DMS79 treated with DMSO at 0.1 percent for 48 hours (cell line): ENCODE measurements at regions not wholly inside any gene's neighbourhood (a gene's known extent, or its start where the extent isn't known, plus 50 kb on each side); places are given as distances from the start of the nearest gene placed in this dataset.
"Not testable (repeated sequence)": the region's sequence is repeated elsewhere in the genome, so short reads cannot be mapped to it uniquely, and the experiment has no call there.

Source experiments
- DNase-seq: peaks from one replicate; lab custom pipeline; 2025; lab: John Stamatoyannopoulos, UW

GRCh38 chr15:35929740-35930444 is 383.9 kb upstream of the DPH6 start:
- no peak for DNase-seq

- no peak for DNase-seq
Measured at GRCh38 chr15:35931799-35932341, 385.9 kb upstream of the DPH6 start.

- DNase-seq, result no peak
Measured at GRCh38 chr15:35932531-35932930, 386.6 kb upstream of the DPH6 start.

- DNase-seq, result no peak
Measured at GRCh38 chr15:35933531-35933930, 387.6 kb upstream of the DPH6 start.

GRCh38 chr15:35934383-35935049 is 388.6 kb upstream of the DPH6 start:
- DNase-seq, result no peak

GRCh38 chr15:35936284-35936683 is 390.3 kb upstream of the DPH6 start:
- no peak for DNase-seq

- DNase-seq, result no peak
Measured at GRCh38 chr15:35937380-35937779, 391.4 kb upstream of the DPH6 start.

GRCh38 chr15:35944945-35945585 is 399.1 kb upstream of the DPH6 start:
- DNase-seq, result no peak

GRCh38 chr15:35953424-35953823 is 407.5 kb upstream of the DPH6 start:
- no peak for DNase-seq

- no peak for DNase-seq
Measured at GRCh38 chr15:35956056-35956455, 410.1 kb upstream of the DPH6 start.

GRCh38 chr15:35958021-35958420 is 412.1 kb upstream of the DPH6 start:
- DNase-seq, result peak; percentile 43

GRCh38 chr15:35958975-35959374 is 413.0 kb upstream of the DPH6 start:
- peak; percentile 24 for DNase-seq

GRCh38 chr15:35963326-35963725 is 417.4 kb upstream of the DPH6 start:
- DNase-seq, result no peak

- no peak for DNase-seq
Measured at GRCh38 chr15:35966781-35967180, 420.8 kb upstream of the DPH6 start.

GRCh38 chr15:35967968-35968367 is 422.0 kb upstream of the DPH6 start:
- DNase-seq, result not testable (repeated sequence)

GRCh38 chr15:35973029-35973428 is 427.1 kb upstream of the DPH6 start:
- DNase-seq, result no peak

- no peak for DNase-seq
Measured at GRCh38 chr15:35974052-35974451, 428.1 kb upstream of the DPH6 start.

- DNase-seq, result no peak
Measured at GRCh38 chr15:35975941-35976340, 430.0 kb upstream of the DPH6 start.

GRCh38 chr15:35979608-35980007 is 433.6 kb upstream of the DPH6 start:
- no peak for DNase-seq

- no peak for DNase-seq
Measured at GRCh38 chr15:35980719-35981118, 434.8 kb upstream of the DPH6 start.

- no peak for DNase-seq
Measured at GRCh38 chr15:35986191-35986721, 440.3 kb upstream of the DPH6 start.

GRCh38 chr15:35987056-35987455 is 441.1 kb upstream of the DPH6 start:
- DNase-seq, result no peak

GRCh38 chr15:35991386-35991785 is 445.4 kb upstream of the DPH6 start:
- DNase-seq, result no peak
